Left ventricle myocardium inferior (tissue), 1 donor: ENCODE measurements at regions not wholly inside any gene's neighbourhood (a gene's known extent, or its start where the extent isn't known, plus 50 kb on each side); places are given as distances from the start of the nearest gene placed in this dataset.

Experiments used
- DNase-seq: peaks from one replicate; pipeline ENCODE4 v3.0.0-alpha.2; 2020
- H3K27ac ChIP-seq: fragments of 200-600 bp; replicated peaks from 2 replicates; pipeline ENCODE4 v1.8.0; 2021
- H3K27me3 ChIP-seq: fragments of 200-600 bp; 2 replicates; pipeline ENCODE4 v1.8.0; 2021; ENCODE audit warnings: low read depth
- H3K36me3 ChIP-seq: fragments of 200-600 bp; 2 replicates; pipeline ENCODE4 v1.8.0; 2021
- H3K4me1 ChIP-seq: fragments of 200-600 bp; 2 replicates; pipeline ENCODE4 v1.8.0; 2021
- H3K4me3 ChIP-seq: fragments of 200-600 bp; 2 replicates; pipeline ENCODE4 v1.8.0; 2021; ENCODE audit warnings: mild to moderate bottlenecking, moderate library complexity
- H3K9me3 ChIP-seq: fragments of 200-600 bp; replicated peaks from 2 replicates; pipeline ENCODE4 v1.8.0; 2021
- CTCF ChIP-seq: fragments of 200-600 bp; IDR thresholded peaks from 2 replicates; pipeline ENCODE4 v1.8.0; 2021; ENCODE audit warnings: antibody characterized with exemption, mild to moderate bottlenecking, borderline replicate concordance
- intact Hi-C: fragments of 100-400 bp; cut with micrococcal nuclease; formaldehyde crosslinking; loops from one replicate; pipeline ENCODE4 v1.11.0; 2022
- donor health status: DM: no; HTN: yes; CAD: no; lungs with severe emphysema.

GRCh38 chr15:60076582-60077276 is 72.6 kb downstream of the FOXB1 start:
- intact Hi-C loops, result no loop called here
- no peak overlapping the region for H3K4me3 ChIP-seq
- H3K36me3 ChIP-seq, result no peaks in the 10 kb centered on the region
- peaks cover 10% of the 10 kb centered on the region for H3K9me3 ChIP-seq
- H3K27me3 ChIP-seq, result peaks cover 40% of the 10 kb centered on the region
- TF ChIP-seq CTCF, result no peak
- no peaks in the 10 kb centered on the region for H3K4me1 ChIP-seq
- H3K27ac ChIP-seq, result no peak overlapping the region
- no peak for DNase-seq

- Histone ChIP-seq H3K27me3 (peaks cover 39% of the 10 kb centered on the region), H3K4me1 (no peaks in the 10 kb centered on the region), H3K36me3 (no peaks in the 10 kb centered on the region), H3K27ac (no peak overlapping the region), H3K9me3 (peaks cover 10% of the 10 kb centered on the region), H3K4me3 (no peak overlapping the region)
- TF ChIP-seq CTCF, result no peak
- intact Hi-C loops, result no loop called here
- DNase-seq, result no peak
Observed at GRCh38 chr15:60077581-60078359, 73.7 kb downstream of the FOXB1 start.

- H3K9me3 ChIP-seq, result no peaks in the 10 kb centered on the region
- peaks cover 36% of the 10 kb centered on the region for H3K27me3 ChIP-seq
- no peak for DNase-seq
- no peaks in the 10 kb centered on the region for H3K4me1 ChIP-seq
- H3K36me3 ChIP-seq, result no peaks in the 10 kb centered on the region
- TF ChIP-seq CTCF, result no peak
- no peak overlapping the region for H3K4me3 ChIP-seq
- intact Hi-C loops, result no loop called here
- H3K27ac ChIP-seq, result no peak overlapping the region
Observed at GRCh38 chr15:60079210-60079609, 75.1 kb downstream of the FOXB1 start.

- H3K4me1 ChIP-seq, result no peaks in the 10 kb centered on the region
- peaks cover 41% of the 10 kb centered on the region for H3K27me3 ChIP-seq
- TF ChIP-seq CTCF, result no peak
- no peaks in the 10 kb centered on the region for H3K36me3 ChIP-seq
- no peak overlapping the region for H3K27ac ChIP-seq
- intact Hi-C loops, result no loop called here
- no peak overlapping the region for H3K4me3 ChIP-seq
- H3K9me3 ChIP-seq, result no peaks in the 10 kb centered on the region
- no peak for DNase-seq
Observed at GRCh38 chr15:60081976-60082375, 77.9 kb downstream of the FOXB1 start.

GRCh38 chr15:60083318-60083717 is 79.2 kb downstream of the FOXB1 start:
- Histone ChIP-seq H3K27ac (no peak overlapping the region), H3K27me3 (peaks cover 48% of the 10 kb centered on the region), H3K4me3 (no peak overlapping the region), H3K4me1 (no peaks in the 10 kb centered on the region), H3K9me3 (no peaks in the 10 kb centered on the region), H3K36me3 (no peaks in the 10 kb centered on the region)
- intact Hi-C loops, result no loop called here
- no peak for DNase-seq
- TF ChIP-seq CTCF, result no peak
